Hepatocyte (in vitro differentiated cells): ENCODE measurements at regions not wholly inside any gene's neighbourhood (a gene's known extent, or its start where the extent isn't known, plus 50 kb on each side); places are given as distances from the start of the nearest gene placed in this dataset.

Source experiments
- DNase-seq: peaks from one replicate; pipeline ENCODE4 v3.0.0-alpha.2; 2016; ENCODE audit warnings: low spot score
- H2AFZ ChIP-seq: fragments of 200-600 bp; sonication (generic); 2 replicates; pipeline ENCODE4 v1.6.0; 2016; ENCODE audit warnings: antibody characterized with exemption, mild to moderate bottlenecking
- H3K27ac ChIP-seq: fragments of 200-600 bp; sonication (generic); 2 replicates; pipeline ENCODE4 v1.5.1; 2016; ENCODE audit warnings: mild to moderate bottlenecking
- H3K27me3 ChIP-seq: fragments of 200-600 bp; sonication (generic); 2 replicates; pipeline ENCODE4 v1.6.1; 2016
- H3K36me3 ChIP-seq: fragments of 200-600 bp; sonication (generic); replicated peaks from 2 replicates; pipeline ENCODE4 v1.5.1; 2016; ENCODE audit warnings: low read depth; ENCODE audit not compliant: insufficient read depth
- H3K4me1 ChIP-seq: fragments of 200-600 bp; sonication (generic); 2 replicates; pipeline ENCODE4 v1.5.1; 2016; ENCODE audit warnings: mild to moderate bottlenecking, moderate library complexity; ENCODE audit not compliant: insufficient read depth
- H3K4me2 ChIP-seq: fragments of 200-600 bp; sonication (generic); 2 replicates; pipeline ENCODE4 v1.6.0; 2016
- H3K4me3 ChIP-seq: fragments of 200-600 bp; sonication (generic); 2 replicates; pipeline ENCODE4 v1.5.1; 2016; ENCODE audit warnings: mild to moderate bottlenecking
- H3K79me2 ChIP-seq: fragments of 200-600 bp; sonication (generic); 2 replicates; pipeline ENCODE4 v1.6.0; 2017; ENCODE audit warnings: mild to moderate bottlenecking
- H3K9me2 ChIP-seq: fragments of 200-600 bp; sonication (generic); replicated peaks from 2 replicates; pipeline ENCODE4 v1.6.0; 2017; ENCODE audit warnings: mild to moderate bottlenecking; ENCODE audit not compliant: insufficient read depth
- H3K9me3 ChIP-seq: fragments of 200-600 bp; sonication (generic); 2 replicates; pipeline ENCODE4 v1.5.1; 2016; ENCODE audit warnings: low read depth, mild to moderate bottlenecking
- H4K20me1 ChIP-seq: fragments of 200-600 bp; sonication (generic); 2 replicates; pipeline ENCODE4 v1.6.0; 2016; ENCODE audit warnings: mild to moderate bottlenecking; ENCODE audit not compliant: insufficient read depth, poor library complexity, severe bottlenecking
- CTCF ChIP-seq: fragments of 200-600 bp; sonication (generic); IDR thresholded peaks from 2 replicates; pipeline ENCODE4 v1.5.1; 2016; ENCODE audit warnings: antibody characterized with exemption, mild to moderate bottlenecking; ENCODE audit not compliant: poor library complexity
- EZH2 ChIP-seq: fragments of 200-600 bp; sonication (generic); IDR thresholded peaks from 2 replicates; pipeline ENCODE4 v1.6.1; 2016; ENCODE audit warnings: antibody characterized with exemption, mild to moderate bottlenecking, borderline replicate concordance
- EZH2phosphoT487 ChIP-seq: fragments of 200-600 bp; sonication (generic); IDR thresholded peaks from one replicate; pipeline ENCODE4 v1.6.1; 2018; ENCODE audit warnings: antibody characterized with exemption, mild to moderate bottlenecking, low read depth, moderate library complexity; ENCODE audit not compliant: unreplicated experiment, severe bottlenecking
- WGBS: methylation state at CpG from one replicate; pipeline ENCODE4 v1.1.6; 2016; ENCODE audit warnings: low lambda C conversion rate; ENCODE audit errors: missing lambda C conversion rate; 5-methylcytosine and 5-hydroxymethylcytosine counted together

GRCh38 chr2:14737201-14737600, 104.7 kb downstream of the LRATD1 start:
- DNase-seq = no peak
- H3K36me3 ChIP-seq = no peaks in the 10 kb centered on the region
- no peak overlapping the region for H3K4me3 ChIP-seq
- no peak overlapping the region for H3K4me2 ChIP-seq
- no peak overlapping the region for H2AFZ ChIP-seq
- H4K20me1 ChIP-seq = no peaks in the 10 kb centered on the region
- no peaks in the 10 kb centered on the region for H3K4me1 ChIP-seq
- no peak for TF ChIP-seq EZH2
- TF ChIP-seq CTCF = no peak
- TF ChIP-seq EZH2phosphoT487 = no peak
- no peaks in the 10 kb centered on the region for H3K9me2 ChIP-seq
- H3K9me3 ChIP-seq = no peaks in the 10 kb centered on the region
- H3K27me3 ChIP-seq = no peaks in the 10 kb centered on the region
- H3K27ac ChIP-seq = no peak overlapping the region
- WGBS = 50% methylated on average over 1 of the region's 1 CpG
- H3K79me2 ChIP-seq = no peaks in the 10 kb centered on the region

GRCh38 chr2:14743861-14744260, 111.3 kb downstream of the LRATD1 start:
- Histone ChIP-seq H3K9me3 (no peaks in the 10 kb centered on the region), H3K27me3 (no peaks in the 10 kb centered on the region), H3K36me3 (no peaks in the 10 kb centered on the region), H3K79me2 (no peaks in the 10 kb centered on the region), H3K4me3 (no peak overlapping the region), H3K9me2 (no peaks in the 10 kb centered on the region), H4K20me1 (no peaks in the 10 kb centered on the region), H3K4me2 (no peak overlapping the region), H3K27ac (no peak overlapping the region), H2AFZ (no peak overlapping the region), H3K4me1 (no peaks in the 10 kb centered on the region)
- peak; percentile 8 for DNase-seq
- WGBS = 82% methylated on average over 1 of the region's 1 CpG
- TF ChIP-seq EZH2phosphoT487 = no peak
- TF ChIP-seq EZH2 = no peak
- TF ChIP-seq CTCF = no peak

GRCh38 chr2:14745288-14746076, 113.0 kb downstream of the LRATD1 start:
- H3K4me2 ChIP-seq = no peak overlapping the region
- no peak for TF ChIP-seq EZH2
- no peak for TF ChIP-seq CTCF
- TF ChIP-seq EZH2phosphoT487 = no peak
- no peaks in the 10 kb centered on the region for H4K20me1 ChIP-seq
- H3K36me3 ChIP-seq = no peaks in the 10 kb centered on the region
- H3K27me3 ChIP-seq = no peaks in the 10 kb centered on the region
- DNase-seq = no peak
- H3K27ac ChIP-seq = no peak overlapping the region
- WGBS = 85% methylated on average over 9 of the region's 9 CpGs
- H3K4me3 ChIP-seq = no peak overlapping the region
- no peaks in the 10 kb centered on the region for H3K9me3 ChIP-seq
- no peaks in the 10 kb centered on the region for H3K9me2 ChIP-seq
- no peaks in the 10 kb centered on the region for H3K79me2 ChIP-seq
- no peaks in the 10 kb centered on the region for H3K4me1 ChIP-seq
- no peak overlapping the region for H2AFZ ChIP-seq

- no peak for DNase-seq
- H3K4me1 ChIP-seq = no peaks in the 10 kb centered on the region
- H3K9me3 ChIP-seq = no peaks in the 10 kb centered on the region
- no peaks in the 10 kb centered on the region for H3K36me3 ChIP-seq
- 97% methylated on average over 7 of the region's 7 CpGs for WGBS
- H3K4me2 ChIP-seq = no peak overlapping the region
- H3K9me2 ChIP-seq = no peaks in the 10 kb centered on the region
- H4K20me1 ChIP-seq = no peaks in the 10 kb centered on the region
- TF ChIP-seq CTCF (no peak), EZH2 (no peak), EZH2phosphoT487 (no peak)
- H3K27ac ChIP-seq = no peak overlapping the region
- no peaks in the 10 kb centered on the region for H3K27me3 ChIP-seq
- H2AFZ ChIP-seq = no peak overlapping the region
- no peaks in the 10 kb centered on the region for H3K79me2 ChIP-seq
- H3K4me3 ChIP-seq = no peak overlapping the region
Measured at GRCh38 chr2:14746133-14746532, 113.6 kb downstream of the LRATD1 start.
